AG04450 (cell line): ENCODE measurements at regions not wholly inside any gene's neighbourhood (a gene's known extent, or its start where the extent isn't known, plus 50 kb on each side); places are given as distances from the start of the nearest gene placed in this dataset.

Experiments used
- CTCF ChIA-PET: fragments of 300-600, 350-600 bp; formaldehyde crosslinking; extraction: SDS; loops from one replicate; lab custom pipeline; 2022; ENCODE audit warnings: antibody characterized with exemption, inconsistent platforms; lab: Charles Lee
- POLR2A ChIA-PET: fragments of 350-600 bp; formaldehyde crosslinking; extraction: SDS; loops from one replicate; lab custom pipeline; 2021; ENCODE audit warnings: antibody characterized with exemption, inconsistent platforms; lab: Yijun Ruan, JAX
- DNase-seq: peaks from one replicate; pipeline ENCODE4 v3.0.0-alpha.2; 2011; ENCODE audit warnings: low read depth, low spot score
- H3K27ac ChIP-seq: one replicate; pipeline ENCODE4 v1.5.1; 2012; ENCODE audit warnings: low read depth, low read length, control low read depth
- H3K27me3 ChIP-seq: one replicate; pipeline ENCODE4 v1.6.0; 2012; ENCODE audit warnings: low read length; ENCODE audit not compliant: control insufficient read depth, insufficient read depth
- H3K4me3 ChIP-seq: 2 replicates; pipeline ENCODE4 v1.5.1; 2011; ENCODE audit warnings: mild to moderate bottlenecking, low read depth, low read length, control low read depth
- H3K9me3 ChIP-seq: 2 replicates; pipeline ENCODE4 v1.5.1; 2012; ENCODE audit warnings: low read length; ENCODE audit not compliant: control insufficient read depth, insufficient read depth
- CTCF ChIP-seq: IDR thresholded peaks from 2 replicates; pipeline ENCODE4 v1.5.1; 2011; ENCODE audit warnings: low read depth, low read length, control low read depth, inconsistent platforms

- no peak for TF ChIP-seq CTCF
- Histone ChIP-seq H3K27ac (no peak overlapping the region), H3K4me3 (no peak overlapping the region), H3K27me3 (no peaks in the 10 kb centered on the region), H3K9me3 (peaks cover 3% of the 10 kb centered on the region; the same call in 1 of the 2 replicates)
- DNase-seq, result no peak
- ChIA-PET POLR2A (interaction anchor here (1.0 kb wide), 1 partner anchor 13 kb away, joined by 3 read pairs; no protein-coding TSS in a partner anchor), CTCF (interaction anchor here (0.5 to 3.9 kb wide), 35 partner anchors 9 to 515 kb away, joined by 3 to 71 read pairs (median 4); partner anchors contain the start of gene RAD1)
These were observed 170.4 kb upstream of the RAI14 start for GRCh38 chr5:34485768-34486030.

- H3K27me3 ChIP-seq, result no peaks in the 10 kb centered on the region
- peak; percentile 72 for DNase-seq
- TF ChIP-seq CTCF, result peak; percentile 86
- peak overlapping the region; percentile 25 for H3K27ac ChIP-seq
- H3K9me3 ChIP-seq, result peaks cover 3% of the 10 kb centered on the region; the same call in 1 of the 2 replicates
- ChIA-PET CTCF (interaction anchor here (0.6 to 3.9 kb wide), 46 partner anchors 8 to 516 kb away, joined by 3 to 71 read pairs (median 4); partner anchors contain the start of genes RAD1 and TTC23L), POLR2A (interaction anchor here (1.0 kb wide), 1 partner anchor 12 kb away, joined by 3 read pairs; no protein-coding TSS in a partner anchor)
- no peak overlapping the region for H3K4me3 ChIP-seq
These were observed 169.8 kb upstream of the RAI14 start for GRCh38 chr5:34486160-34486848.

GRCh38 chr5:34486849-34487158, 169.3 kb upstream of the RAI14 start:
- peak overlapping the region; percentile 25 for H3K27ac ChIP-seq
- H3K4me3 ChIP-seq, result no peak overlapping the region
- DNase-seq, result no peak
- POLR2A ChIA-PET, result interaction anchor here (0.7 to 1.3 kb wide), 3 partner anchors 12 to 99 kb away, joined by 3 to 4 read pairs (median 4); no protein-coding TSS in a partner anchor
- CTCF ChIA-PET, result interaction anchor here (0.6 to 3.9 kb wide), 37 partner anchors 8 to 515 kb away, joined by 3 to 71 read pairs (median 4); partner anchors contain the start of genes RAD1 and TTC23L
- H3K27me3 ChIP-seq, result no peaks in the 10 kb centered on the region
- no peak for TF ChIP-seq CTCF
- peaks cover 3% of the 10 kb centered on the region; the same call in 1 of the 2 replicates for H3K9me3 ChIP-seq

GRCh38 chr5:34487159-34487879, 168.8 kb upstream of the RAI14 start:
- H3K27ac ChIP-seq, result peak overlapping the region; percentile 83
- peak; percentile 85 for DNase-seq
- no peak for TF ChIP-seq CTCF
- peaks cover 2% of the 10 kb centered on the region; the same call in 1 of the 2 replicates for H3K9me3 ChIP-seq
- H3K4me3 ChIP-seq, result no peak overlapping the region
- no peaks in the 10 kb centered on the region for H3K27me3 ChIP-seq
- POLR2A ChIA-PET, result interaction anchor here (0.7 to 1.3 kb wide), 3 partner anchors 12 to 139 kb away, joined by 4 to 6 read pairs (median 4); no protein-coding TSS in a partner anchor
- CTCF ChIA-PET, result interaction anchor here (0.7 to 3.9 kb wide), 18 partner anchors 9 to 514 kb away, joined by 3 to 71 read pairs (median 4); no protein-coding TSS in a partner anchor
